ENCODE measurements at regions not wholly inside any gene's neighbourhood (a gene's known extent, or its start where the extent isn't known, plus 50 kb on each side); places are given as distances from the start of the nearest gene placed in this dataset.
"Not testable (repeated sequence)": the region's sequence is repeated elsewhere in the genome, so short reads cannot be mapped to it uniquely, and the experiment has no call there.

DNA sequence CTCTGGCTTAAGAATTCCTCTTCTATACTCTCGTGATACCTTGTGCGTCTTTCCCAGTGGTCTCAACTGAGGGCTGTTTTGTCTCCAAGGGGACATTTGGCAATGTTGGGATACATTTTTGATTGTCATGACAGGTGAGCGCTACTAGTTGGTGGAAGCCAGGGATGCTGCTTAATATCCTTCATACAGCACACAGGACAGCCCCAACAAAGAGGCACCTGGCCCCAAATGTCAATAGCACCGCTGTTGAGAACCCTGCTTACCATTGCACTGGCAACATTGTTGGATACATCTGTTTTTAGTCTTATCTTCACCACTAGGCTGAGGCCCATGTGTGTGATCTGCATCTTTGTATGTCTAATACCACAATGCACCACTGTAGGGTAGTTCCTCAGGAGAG is 114.1 kb downstream of the C9orf152 start:
- DNase-seq (ENCODE audit: low spot score): no peak

DNA sequence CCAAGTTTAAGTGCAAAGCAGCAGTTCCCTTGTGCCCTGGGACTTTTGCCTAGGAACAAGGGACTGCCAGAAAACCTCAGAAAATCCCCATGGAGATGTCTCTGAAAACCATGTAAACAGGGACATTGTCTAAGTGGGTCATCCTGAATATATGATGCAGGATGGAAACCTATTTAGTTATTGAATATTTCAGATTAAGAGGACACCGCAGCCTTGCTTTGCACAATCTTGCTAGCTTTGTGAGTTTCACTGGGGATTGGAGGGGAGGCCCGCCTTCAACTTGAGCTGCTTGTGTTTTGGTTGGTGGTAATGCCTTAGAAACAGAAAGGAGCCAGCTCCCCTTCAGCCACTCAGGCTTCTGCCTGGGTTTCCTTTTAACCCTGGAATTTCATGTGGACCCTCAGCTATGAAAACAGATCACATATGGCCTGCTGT is 112.8 kb downstream of the C9orf152 start:
- DNase-seq (ENCODE audit: low spot score): no peak

DNA sequence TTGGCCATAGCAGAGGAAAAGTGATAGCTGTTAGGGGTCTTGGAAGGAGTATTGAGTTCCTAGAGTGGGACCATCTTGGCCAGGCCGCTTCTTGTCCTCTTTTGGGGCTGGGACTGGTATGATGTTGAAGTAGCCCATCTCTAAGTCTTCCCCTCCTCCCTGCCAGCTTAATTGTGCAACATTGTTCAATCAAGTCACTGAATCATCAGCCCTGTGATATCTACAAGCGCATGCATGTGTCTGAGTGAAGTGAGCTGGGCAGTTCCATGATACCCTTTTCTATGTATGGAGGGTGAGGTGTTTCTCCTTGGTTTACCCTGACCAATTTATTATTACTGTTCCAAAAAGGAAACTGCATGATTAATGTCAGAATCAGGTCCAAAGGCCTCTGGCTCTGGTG is 112.2 kb downstream of the C9orf152 start:
- DNase-seq (ENCODE audit: low spot score): peak; percentile 18

DNA sequence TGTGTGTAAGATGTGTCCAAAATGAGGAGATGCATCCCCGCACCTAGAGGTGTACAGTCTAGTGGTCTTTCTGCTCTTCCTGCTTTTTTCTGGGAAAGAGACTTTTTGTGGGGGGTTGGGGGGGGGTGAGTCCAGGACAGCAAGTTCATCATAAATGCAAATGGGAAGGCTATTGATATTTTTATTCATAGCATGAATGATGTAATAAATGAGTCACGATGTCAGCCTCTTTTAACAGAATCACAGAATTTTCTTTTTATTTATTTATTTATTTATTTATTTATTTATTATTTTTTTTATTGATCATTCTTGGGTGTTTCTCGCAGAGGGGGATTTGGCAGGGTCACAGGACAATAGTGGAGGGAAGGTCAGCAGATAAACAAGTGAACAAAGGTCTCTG is 111.3 kb downstream of the C9orf152 start:
- not testable (repeated sequence) for DNase-seq (ENCODE audit: low spot score)

DNA sequence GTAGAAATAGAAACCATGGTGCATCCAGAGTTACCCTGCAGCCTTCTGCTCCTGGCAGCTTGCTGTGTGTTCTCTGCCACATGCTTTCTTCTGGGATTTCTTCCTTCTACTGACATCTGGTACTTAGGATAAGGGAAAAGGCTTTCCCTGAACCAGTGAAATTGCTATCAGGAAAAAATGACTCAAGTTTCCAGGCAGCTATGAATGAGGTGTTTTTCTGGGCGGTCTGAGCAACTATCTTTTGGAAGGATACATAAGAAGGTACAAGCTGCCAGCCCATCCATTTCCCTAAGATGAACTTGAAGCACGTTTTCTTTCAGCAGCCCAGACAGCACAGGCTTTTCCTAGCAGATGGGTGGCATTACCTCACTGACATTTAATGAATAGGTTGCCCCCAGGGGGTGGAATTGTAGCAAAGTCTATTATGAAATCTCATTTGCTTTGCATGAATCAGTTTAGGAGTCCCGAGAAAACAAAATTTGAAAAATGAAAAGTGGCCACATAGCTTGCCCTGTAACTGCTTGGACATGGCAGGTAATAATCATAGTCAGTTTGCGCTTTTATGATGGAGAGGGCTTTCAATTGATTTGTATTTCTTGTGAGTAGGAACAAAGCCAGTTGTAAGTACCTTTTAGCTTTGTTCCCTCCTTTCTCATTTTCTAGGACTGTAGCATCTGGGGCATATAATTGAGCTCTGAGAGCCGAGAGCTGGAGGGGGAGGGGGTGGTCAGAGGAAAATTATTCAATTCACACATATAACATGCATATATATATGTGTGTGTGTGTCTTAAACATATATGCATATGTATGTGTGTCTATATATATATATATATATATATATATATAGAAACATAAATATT is 108.5 kb downstream of the C9orf152 start:
- DNase-seq (ENCODE audit: low spot score): peak; percentile 54

DNA sequence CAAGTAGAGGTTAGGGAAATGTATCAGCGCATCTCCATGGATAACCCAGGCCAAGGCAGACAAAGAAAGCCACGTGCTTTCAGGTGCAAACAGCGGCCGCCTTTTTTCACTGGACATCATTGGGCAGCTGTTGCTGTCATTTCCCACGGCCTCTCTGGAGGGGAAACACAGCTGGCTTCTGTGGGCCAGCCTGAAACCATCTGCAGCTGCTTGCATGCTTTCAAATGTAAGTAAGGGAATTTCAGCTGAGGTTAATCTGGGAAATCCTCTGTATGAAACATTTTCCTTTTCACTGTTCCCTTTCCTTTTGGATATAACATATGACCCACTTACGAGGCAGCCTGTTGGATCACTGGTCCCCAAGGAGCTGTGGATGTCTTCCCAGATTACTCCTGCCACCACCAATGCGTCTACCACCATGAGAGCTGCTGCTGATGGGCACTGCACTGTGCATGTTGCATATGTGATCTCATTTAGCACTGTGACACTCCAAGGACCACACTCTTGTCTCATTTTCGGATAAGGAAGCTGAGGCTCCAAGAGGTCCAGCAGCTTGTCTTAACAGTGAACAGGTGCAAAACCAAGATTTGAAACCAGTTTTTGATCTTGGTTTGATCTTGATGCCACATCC is 106.3 kb downstream of the C9orf152 start:
- no peak for DNase-seq (ENCODE audit: low spot score)

DNA sequence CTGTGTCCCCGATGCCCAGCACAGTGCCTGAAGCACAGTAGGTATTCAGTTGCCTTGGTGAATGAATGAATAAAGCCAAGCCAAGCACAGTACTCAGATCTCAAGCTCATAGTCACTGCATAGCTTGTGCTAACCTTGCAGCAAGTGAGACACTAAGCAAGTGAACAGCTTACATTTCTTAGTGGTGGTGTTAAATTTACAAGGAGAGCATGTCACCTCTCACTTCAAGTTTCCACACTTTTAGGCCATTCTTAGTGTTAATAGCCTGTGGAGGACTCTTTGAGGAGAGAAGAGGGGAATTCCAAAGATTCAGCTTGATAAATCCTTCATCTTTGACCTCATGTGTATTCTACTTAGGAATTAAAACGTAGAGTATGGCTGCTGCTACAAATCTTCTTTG is 104.7 kb downstream of the C9orf152 start:
- DNase-seq (ENCODE audit: low spot score): no peak

DNA sequence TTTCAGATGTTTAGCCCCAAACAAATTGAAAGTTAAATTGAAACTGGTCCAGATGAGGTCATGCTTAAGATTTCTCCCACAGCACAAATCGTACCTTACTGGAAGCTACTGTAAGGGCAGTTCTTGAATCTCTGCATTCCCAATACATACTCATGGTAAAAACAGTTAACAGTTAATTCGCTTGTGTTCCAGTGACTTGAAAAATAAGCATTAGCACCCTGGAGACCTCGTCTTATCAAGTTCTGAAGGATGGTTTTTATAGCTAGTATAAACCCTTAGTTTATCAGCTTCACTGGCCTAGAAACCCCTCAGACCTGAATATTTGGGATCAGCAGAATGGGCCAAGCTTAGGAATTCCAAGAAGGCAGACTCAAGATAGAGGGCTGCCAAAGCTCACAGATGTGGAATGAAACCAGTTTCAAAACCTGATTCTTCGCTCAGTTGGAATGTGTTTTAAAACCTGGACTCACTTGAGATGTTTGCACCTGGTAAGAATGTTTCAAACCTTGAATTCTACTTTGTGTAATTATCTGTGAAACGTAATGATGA is 103.6 kb downstream of the C9orf152 start:
- no peak for DNase-seq (ENCODE audit: low spot score)

DNA sequence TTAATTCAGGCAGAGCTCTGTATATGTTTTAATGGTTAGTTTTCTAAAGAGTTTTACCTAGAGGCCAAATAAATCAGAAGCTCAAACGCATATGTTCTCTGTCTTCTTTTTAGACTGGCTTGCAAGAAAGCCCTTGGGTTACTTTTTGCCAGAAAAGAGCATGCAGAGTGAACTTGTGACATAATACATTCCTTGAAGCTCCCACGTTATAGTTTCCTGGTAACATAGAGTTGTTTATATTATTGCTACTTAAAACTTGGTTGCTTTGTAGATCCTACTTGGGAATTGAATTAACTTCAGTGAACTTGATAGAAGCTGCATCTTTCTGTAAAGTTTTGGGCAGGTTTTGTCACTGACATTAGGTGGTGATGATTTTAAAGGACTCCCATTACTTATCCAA is 102.9 kb downstream of the C9orf152 start:
- peak; percentile 30 for DNase-seq (ENCODE audit: low spot score)

DNA sequence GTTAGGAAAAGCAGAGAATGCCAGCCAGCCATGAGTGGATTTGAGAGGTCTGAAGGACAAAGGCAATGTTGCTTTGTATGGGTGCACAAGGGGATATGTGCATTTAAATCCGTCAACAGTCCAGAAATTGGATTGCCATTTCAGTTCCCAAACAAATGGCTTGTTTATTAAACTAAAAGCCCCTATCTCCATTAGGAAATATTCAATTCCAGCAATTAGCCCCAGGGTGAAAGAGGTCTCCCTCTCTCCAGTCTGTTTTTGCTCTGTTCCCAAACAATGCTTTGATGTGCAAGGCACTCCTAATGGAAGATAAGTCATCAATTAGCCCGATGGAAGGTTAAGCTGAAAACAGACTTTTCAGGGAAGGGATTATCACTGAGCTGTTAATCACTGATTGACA is 101.3 kb downstream of the C9orf152 start:
- no peak for DNase-seq (ENCODE audit: low spot score)

DNA sequence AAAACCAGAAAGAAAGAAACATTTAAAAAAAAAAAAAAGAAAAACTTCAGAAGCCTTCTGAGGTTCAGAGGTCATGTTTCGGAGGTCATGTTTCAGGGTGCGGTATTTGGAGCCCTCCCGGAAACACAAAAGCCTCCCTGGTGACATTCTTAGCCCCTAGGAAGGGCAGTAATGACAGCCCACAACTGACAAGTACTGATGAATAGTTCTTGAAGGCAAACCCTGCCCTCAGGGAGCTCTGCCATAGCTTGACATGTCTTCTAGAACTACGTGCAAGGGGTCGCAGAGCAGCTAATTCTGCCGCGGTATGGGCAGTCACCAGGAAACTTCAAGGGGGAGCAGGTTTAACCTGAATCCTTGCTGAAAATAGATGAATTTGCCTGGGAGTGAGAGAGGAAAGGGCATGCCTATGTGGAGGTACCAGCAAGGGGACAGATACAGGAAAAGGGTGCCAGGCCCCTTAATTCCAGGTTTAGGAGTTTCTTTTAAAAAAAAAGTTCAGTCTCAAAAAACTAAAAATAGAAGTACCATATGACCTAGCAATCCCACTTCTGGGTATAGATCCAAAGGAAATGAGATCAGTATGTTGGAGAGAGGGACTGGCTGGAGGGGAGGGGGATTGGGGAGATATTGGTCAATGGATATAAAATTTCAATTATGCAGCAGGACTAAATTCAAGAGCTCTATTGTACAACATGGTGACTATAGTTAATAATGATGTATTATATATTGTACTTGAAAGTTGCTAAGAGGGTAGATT is 98.4 kb downstream of the C9orf152 start:
- DNase-seq (ENCODE audit: low spot score): no peak

DNA sequence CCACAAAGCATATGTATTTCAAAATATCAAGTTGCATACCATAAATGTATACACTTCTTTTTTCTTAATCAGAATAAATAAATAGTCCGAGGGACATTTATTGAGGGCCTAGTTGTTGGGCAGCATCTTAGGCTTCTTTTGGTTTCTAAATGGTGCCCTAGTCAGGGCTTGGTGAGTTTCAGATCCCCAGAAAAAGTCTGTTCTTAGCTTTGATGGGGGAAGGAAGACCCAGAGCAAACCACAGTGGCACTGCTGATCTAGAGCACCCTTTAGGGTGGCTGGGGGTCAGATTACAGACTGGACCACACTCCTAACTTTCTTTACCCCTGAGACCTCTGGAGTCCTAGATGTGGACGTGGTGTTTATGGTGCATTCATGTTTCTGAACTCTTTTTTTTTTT is 97.8 kb downstream of the C9orf152 start:
- no peak for DNase-seq (ENCODE audit: low spot score)

DNA sequence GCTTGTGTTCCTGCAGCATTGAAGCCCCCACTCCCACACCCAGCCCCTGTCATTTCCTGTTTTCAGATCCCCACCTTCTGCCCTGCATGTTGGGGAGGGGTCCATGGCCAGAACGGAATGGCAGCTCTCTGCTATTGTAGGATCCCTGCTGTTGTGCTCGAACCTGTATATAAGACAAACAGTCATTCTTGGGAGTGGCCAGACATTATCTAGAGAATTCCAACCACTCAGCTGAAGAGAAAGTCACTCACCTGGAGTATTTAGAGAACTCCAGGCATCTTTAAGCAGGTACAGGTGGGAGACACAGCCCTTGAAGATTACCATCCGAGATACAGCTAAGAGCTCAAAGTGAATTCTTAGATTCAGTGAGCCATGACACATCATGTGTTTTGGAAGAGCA is 96.1 kb downstream of the C9orf152 start:
- no peak for DNase-seq (ENCODE audit: low spot score)

DNA sequence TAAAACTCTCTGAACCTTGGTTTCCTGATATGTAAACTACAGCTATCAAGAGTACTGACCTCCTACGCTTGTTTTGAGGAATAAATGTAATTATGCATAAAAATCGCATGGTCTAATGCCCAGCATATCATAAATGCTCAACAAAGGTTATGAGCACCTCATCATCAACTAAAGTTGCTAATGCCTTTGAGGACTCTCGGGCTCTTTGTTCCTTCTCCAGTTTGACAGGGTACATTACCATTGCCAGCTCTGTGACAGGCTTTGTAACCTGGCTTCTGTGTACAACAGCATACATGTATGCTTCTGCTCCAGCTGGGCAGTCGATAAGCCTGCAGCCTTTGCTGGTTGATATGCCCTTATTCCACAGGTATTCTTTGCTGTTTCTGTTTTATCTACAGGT is 95.2 kb downstream of the C9orf152 start:
- no peak for DNase-seq (ENCODE audit: low spot score)

DNA sequence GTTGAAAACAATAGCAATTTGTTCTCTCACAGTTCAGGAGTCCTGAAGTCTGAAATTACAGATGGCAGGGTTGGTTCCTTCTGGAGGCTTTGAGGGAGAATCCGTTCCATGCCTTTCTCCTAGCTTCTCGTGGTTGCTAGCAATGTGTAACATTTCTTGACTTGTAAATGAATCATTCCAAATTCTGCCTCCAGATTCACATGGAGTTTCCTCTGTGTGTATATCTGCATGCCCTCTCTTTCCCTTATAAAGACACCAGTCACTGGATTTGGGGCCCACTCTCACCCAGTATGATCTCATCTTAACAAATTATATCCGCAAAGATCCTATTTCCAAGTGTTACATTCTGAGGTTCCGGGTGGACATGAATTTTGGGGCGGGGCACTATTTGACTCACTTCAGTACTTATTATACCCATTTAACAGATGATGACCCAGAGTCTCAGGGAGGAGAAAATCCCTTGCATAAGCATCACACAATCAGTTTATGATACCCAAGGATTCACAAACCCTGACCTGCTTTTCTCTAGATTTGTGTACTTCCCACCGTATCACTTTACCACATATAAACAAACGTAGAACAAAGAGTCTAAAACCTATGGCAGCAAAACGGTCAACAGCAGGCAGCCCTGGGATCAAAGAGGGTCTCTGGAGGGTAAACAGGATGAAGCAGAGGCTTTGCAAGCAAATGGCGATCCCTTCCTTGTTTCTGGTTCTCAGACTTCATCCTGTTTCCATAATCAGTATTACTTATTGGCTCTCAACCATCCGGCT is 93.7 kb downstream of the C9orf152 start:
- no peak for DNase-seq (ENCODE audit: low spot score)

DNA sequence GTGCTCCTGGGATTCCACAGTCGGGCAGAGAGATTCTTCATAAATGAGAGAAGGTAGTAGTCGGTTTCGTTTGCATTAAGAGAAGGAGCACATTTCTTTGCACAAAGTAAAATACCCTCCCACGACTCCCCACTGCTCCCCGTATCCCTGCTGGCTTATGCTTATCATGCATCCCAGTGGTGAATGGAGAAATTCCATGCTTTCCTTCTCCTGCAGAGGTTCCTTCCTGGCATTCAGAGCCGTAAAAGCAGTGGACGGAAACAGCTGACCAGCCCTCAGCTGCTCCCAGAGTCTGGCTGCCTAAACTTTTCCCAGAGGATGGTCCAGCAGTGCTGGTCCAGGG is 93.1 kb downstream of the C9orf152 start:
- DNase-seq (ENCODE audit: low spot score): no peak

DNA sequence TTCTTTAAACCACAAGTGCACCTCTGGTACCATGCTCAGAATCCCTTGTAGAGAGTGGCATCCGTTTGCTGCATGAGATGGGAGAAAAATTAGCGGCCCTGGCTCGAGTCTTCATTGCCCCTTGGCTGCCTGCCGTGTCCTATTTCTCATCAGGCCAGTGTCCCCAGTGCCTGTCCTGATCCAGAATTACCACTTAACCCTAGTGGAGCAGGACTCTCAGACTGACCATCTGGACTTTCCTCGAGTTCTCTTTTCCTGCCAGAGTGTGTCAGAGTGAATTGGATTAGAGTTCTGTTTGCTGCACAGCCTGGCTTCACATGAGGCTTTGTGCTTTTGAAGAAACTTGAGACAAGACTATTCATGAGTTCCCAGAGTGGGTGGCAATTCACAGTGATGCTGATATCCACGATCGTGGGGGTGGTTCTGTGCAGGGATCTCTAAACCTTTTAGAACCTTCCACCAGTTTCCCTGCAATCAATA is 92.6 kb downstream of the C9orf152 start:
- DNase-seq (ENCODE audit: low spot score): peak; percentile 45

DNA sequence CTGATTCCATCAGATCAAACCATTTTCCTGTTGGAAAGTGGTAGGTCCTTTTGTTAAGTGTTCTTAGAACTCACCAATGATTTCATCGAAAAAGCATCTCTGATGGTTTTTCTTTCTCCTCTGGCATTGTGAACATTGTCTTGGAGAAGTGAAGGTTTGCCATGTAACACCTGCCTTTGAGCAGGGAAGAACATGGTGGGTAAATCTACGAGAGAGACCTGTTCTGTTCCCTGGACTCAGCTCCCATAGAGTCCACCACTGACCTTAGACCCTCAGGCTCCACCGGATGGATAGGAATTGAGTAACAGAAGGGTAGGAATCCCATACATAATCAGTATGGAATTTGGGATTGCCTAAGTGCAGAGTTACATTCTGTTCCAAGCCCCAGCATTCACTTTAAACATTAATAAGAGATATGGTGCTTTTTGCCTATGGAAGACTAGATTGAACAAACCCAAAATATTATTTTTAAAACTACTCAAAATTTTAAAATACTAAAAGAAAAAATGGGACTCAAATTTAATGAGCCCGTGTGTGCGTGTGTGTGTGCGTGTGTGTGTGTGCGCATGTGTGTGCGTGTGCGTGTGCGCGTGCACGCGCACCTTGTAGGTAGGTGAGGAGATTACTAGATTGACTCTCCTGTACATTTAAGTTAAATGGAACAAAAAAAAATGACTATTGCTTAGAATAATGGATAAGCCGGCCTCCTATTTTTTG is 92.0 kb downstream of the C9orf152 start:
- DNase-seq (ENCODE audit: low spot score): peak; percentile 54

DNA sequence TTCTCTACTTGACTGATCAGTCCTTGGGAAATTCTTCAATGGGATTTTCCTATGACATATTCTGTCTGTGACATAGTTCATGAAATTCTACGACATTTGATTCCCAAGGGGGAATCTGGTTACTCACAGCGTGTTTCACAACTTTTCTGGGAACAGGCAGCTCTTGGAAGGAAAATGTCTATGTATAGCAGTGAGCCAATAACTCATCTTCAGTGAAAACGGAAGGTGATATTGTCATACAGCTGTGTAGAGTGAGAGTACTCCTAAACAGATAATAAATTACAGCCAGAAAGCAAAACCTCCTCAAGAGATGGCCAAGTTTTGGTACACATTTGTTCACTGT is 91.4 kb downstream of the C9orf152 start:
- peak; percentile 78 for DNase-seq (ENCODE audit: low spot score)

DNA sequence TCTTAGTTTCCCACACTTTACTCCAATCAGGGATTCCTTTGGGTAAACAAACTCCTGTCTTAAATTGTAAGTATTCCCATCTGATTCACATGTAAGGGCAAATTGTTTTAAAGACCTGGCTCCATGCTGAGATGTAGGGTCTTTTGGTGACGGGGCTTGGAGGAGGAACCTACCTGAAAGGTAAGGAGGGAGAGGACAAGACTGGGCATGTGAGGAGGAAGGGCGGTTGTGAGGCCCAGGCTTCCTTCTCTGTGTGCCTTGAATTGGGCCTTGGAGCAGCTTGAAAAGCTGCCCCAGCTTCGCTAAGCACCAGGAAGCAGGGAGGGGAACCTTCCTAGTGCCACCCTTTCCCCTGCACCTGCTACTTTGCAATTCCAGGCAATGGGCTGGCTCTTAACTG is 86.8 kb downstream of the C9orf152 start:
- no peak for DNase-seq (ENCODE audit: low spot score)

Measured in AG08395 (cell line).